Spleen (tissue), 7 donors: ENCODE measurements at regions not wholly inside any gene's neighbourhood (a gene's known extent, or its start where the extent isn't known, plus 50 kb on each side); places are given as distances from the start of the nearest gene placed in this dataset.

Source experiments
- CTCF ChIP-seq, 11 experiments: fragments of 200-600 bp in 7 of 11; fragments of 450-650 bp in 4 of 11; sonication (generic) in 4 of 11; IDR thresholded peaks in 8 of 11; conservative IDR thresholded peaks in 3 of 11; 1 replicate in 7 of 11; 2 replicates in 4 of 11; pipeline versions ENCODE4 v1.4.0 to v1.8.0; 2016 to 2021; ENCODE audit warnings: antibody characterized with exemption in 11 of 11, inconsistent platforms in 4 of 11, mild to moderate bottlenecking in 1 of 11
- POLR2A ChIP-seq, 3 donors: fragments of 450-650 bp; IDR thresholded peaks; one replicate each; pipeline ENCODE4 v1.5.1; 2017; ENCODE audit warnings: antibody characterized with exemption in 3 of 3, mild to moderate bottlenecking in 1 of 3
- donor health status: DM: no; HTN: no; CAD: no; lungs with moderate emphysema.
- donor health status: DM: no; HTN: no; CAD: no.
- donor health status: DM: no; HTN: no; CAD: no.

- TF ChIP-seq CTCF (IDR thresholded peaks at IDR 0.05 in 8 of 11, conservative IDR thresholded peaks at IDR 0.05 in 3 of 11) (no peak), POLR2A (IDR thresholded peaks at IDR 0.05) (no peak)
Measured at GRCh38 chr6:98485593-98485992, 348.8 kb upstream of the POU3F2 start.
